ENCODE measurements at regions not wholly inside any gene's neighbourhood (a gene's known extent, or its start where the extent isn't known, plus 50 kb on each side); places are given as distances from the start of the nearest gene placed in this dataset.

DNA sequence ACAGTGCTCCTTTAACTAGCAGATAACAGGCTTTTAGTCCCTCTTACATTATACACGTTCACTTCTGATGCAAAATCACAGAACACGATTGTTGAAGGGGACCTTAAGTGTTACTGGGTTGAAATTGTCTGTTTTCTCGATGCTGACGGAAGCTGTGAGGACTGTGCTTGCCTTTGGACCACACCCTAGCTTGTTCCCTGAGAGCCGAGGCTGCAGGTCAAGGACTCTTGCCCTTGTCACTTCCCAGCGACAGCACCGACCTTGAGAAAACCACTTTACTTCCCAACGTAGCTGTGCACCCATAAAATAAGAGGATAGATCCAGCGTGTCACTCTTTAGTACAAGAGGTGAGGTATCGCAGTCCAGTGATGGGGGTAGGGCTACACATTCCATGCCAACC is 701.0 kb downstream of the DCDC2C start:
- Histone ChIP-seq H3K4me2 (ENCODE audit: low read length) (no peak overlapping the region), H3K9ac (ENCODE audit: low read depth, low read length) (no peak overlapping the region), H3K36me3 (ENCODE audit: insufficient read depth, low read length) (no peaks in the 10 kb centered on the region), H3K9me3 (replicated peaks; ENCODE audit: low read length) (peaks cover 7% of the 10 kb centered on the region), H3K4me3 (ENCODE audit: low read length) (no peak overlapping the region), H3K4me1 (ENCODE audit: control insufficient read depth, insufficient read depth, low read length) (no peaks in the 10 kb centered on the region), H3K27me3 (ENCODE audit: control insufficient read depth, insufficient read depth, low read length) (no peaks in the 10 kb centered on the region)

DNA sequence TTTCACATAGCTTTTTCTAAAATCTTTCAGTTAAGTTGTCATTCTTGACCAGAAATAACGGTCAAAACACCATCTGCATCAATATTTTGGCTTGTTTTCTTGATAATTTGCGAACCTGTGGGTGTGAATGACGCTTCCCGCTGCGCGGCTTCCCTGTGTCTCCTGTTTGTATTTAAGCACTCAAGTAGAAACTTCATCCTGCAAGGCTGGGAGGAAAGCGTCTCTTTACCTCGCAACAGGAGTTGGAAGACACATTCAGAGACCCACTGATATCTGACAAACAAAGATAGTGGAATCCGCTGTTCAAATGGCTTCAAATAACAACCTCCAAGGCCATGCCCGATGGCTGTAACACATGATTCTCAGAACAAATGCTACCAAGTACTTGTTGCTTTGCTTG is 704.9 kb downstream of the DCDC2C start:
- Histone ChIP-seq H3K9me3 (replicated peaks; ENCODE audit: low read length) (peaks cover 19% of the 10 kb centered on the region), H3K4me3 (ENCODE audit: low read length) (no peak overlapping the region), H3K27me3 (ENCODE audit: control insufficient read depth, insufficient read depth, low read length) (no peaks in the 10 kb centered on the region), H3K9ac (ENCODE audit: low read depth, low read length) (no peak overlapping the region), H3K36me3 (ENCODE audit: insufficient read depth, low read length) (no peaks in the 10 kb centered on the region), H3K4me1 (ENCODE audit: control insufficient read depth, insufficient read depth, low read length) (no peaks in the 10 kb centered on the region), H3K4me2 (ENCODE audit: low read length) (no peak overlapping the region)

DNA sequence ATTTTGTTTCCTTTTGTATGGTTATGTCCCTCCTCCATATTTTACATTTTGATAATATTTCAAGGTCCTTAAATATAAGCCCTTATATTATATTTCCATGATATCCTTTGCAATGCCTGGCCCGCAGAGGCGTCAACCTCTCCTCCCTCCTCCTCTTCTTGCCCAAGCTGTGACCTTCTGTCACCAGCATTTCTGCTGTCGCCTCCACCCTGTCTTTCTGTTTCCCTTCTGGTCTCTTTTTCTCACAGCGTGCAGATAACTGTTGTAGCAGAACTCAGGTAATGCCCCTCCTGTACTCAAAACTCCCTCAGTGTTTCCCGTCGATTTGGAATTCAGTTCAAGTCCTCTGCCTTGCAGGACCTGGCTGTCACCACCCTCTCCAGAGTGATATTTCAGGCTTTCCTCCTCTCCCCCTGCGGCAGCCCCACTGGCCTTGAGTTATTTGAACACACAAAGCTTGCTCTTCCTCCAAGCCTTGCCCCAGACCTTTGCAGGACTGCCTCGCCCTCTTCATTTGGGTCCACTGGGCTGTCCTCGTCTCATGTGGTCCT is 709.3 kb downstream of the DCDC2C start:
- no peak overlapping the region for H3K4me3 ChIP-seq (ENCODE audit: low read length)
- no peaks in the 10 kb centered on the region for H3K36me3 ChIP-seq (ENCODE audit: insufficient read depth, low read length)
- H3K4me2 ChIP-seq (ENCODE audit: low read length), result no peak overlapping the region
- H3K9me3 ChIP-seq (replicated peaks; ENCODE audit: low read length), result peaks cover 20% of the 10 kb centered on the region
- H3K9ac ChIP-seq (ENCODE audit: low read depth, low read length), result no peak overlapping the region
- H3K4me1 ChIP-seq (ENCODE audit: control insufficient read depth, insufficient read depth, low read length), result no peaks in the 10 kb centered on the region
- no peaks in the 10 kb centered on the region for H3K27me3 ChIP-seq (ENCODE audit: control insufficient read depth, insufficient read depth, low read length)

DNA sequence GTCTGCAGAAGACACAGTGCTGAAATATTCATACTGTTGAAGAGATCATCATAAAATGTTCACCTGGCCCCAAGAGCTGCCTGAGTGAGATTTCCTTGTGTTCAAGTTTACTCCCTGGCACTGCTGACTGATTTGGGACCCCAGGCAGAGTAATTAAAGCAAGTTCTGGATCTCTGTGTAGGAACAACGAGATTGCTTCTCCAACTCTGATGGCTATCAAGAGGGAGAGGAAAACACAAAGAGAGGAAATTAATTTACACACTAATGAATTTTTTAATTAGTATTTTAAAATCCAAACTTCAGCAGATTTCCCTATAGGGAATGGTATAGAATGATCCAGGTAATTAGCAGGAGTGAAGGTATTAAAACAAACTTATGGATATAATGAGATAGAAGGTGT is 711.8 kb downstream of the DCDC2C start:
- Histone ChIP-seq H3K4me1 (ENCODE audit: control insufficient read depth, insufficient read depth, low read length) (no peaks in the 10 kb centered on the region), H3K9ac (ENCODE audit: low read depth, low read length) (no peak overlapping the region), H3K9me3 (replicated peaks; ENCODE audit: low read length) (peaks cover 21% of the 10 kb centered on the region), H3K27me3 (ENCODE audit: control insufficient read depth, insufficient read depth, low read length) (no peaks in the 10 kb centered on the region), H3K4me2 (ENCODE audit: low read length) (no peak overlapping the region), H3K36me3 (ENCODE audit: insufficient read depth, low read length) (no peaks in the 10 kb centered on the region), H3K4me3 (ENCODE audit: low read length) (no peak overlapping the region)

DNA sequence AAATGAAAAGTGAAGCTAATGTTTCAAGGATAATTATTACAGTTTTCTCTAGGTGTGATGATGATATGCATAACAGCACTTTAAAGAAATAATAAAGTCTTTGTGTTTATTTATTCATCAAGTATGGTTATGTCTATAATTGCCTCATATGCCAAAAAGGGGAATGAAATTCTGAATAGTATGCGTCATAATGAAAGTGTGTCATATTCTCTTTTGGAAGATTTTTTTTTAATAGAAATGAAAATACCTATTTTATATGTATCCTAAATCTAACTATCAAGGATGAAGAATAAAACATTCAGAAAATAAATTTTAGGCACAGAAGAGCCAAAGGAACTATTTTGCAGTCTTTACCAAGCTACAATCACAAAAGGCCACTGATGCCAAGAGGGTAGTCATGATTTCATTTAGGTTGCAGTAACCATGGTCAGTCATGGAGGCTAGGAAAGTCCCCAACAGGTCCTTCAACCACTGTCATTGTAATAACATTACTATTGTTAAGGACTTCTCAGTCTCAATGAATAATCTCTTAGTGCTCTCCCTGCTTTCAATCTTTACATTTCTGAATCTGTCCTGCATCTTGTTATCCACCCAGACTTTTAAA is 712.5 kb downstream of the DCDC2C start:
- Histone ChIP-seq H3K9me3 (replicated peaks; ENCODE audit: low read length) (peaks cover 22% of the 10 kb centered on the region), H3K4me3 (ENCODE audit: low read length) (no peak overlapping the region), H3K9ac (ENCODE audit: low read depth, low read length) (no peak overlapping the region), H3K27me3 (ENCODE audit: control insufficient read depth, insufficient read depth, low read length) (no peaks in the 10 kb centered on the region), H3K36me3 (ENCODE audit: insufficient read depth, low read length) (no peaks in the 10 kb centered on the region), H3K4me1 (ENCODE audit: control insufficient read depth, insufficient read depth, low read length) (no peaks in the 10 kb centered on the region), H3K4me2 (ENCODE audit: low read length) (no peak overlapping the region)

DNA sequence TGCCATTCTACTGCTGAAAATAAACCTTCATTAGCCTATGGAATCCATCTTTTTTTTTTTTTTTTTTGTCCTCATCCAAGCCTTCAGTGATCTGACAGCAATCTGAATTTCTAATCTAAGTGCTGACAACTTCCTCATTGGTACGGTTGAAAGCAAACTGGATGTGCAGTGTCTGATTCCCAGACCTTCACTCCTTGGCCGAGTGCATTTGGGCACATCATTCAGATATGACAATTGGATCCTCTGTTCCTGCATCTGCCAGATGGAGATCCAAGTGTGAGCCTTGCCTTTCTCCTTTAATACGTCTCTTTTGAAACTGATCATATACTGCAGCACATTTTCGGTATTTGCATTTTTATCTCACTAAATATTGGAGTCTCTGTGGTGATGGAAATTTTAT is 713.1 kb downstream of the DCDC2C start:
- H3K4me3 ChIP-seq (ENCODE audit: low read length), result no peak overlapping the region
- H3K9ac ChIP-seq (ENCODE audit: low read depth, low read length), result no peak overlapping the region
- H3K9me3 ChIP-seq (replicated peaks; ENCODE audit: low read length), result peaks cover 22% of the 10 kb centered on the region
- no peaks in the 10 kb centered on the region for H3K4me1 ChIP-seq (ENCODE audit: control insufficient read depth, insufficient read depth, low read length)
- H3K27me3 ChIP-seq (ENCODE audit: control insufficient read depth, insufficient read depth, low read length), result no peaks in the 10 kb centered on the region
- H3K36me3 ChIP-seq (ENCODE audit: insufficient read depth, low read length), result no peaks in the 10 kb centered on the region
- no peak overlapping the region for H3K4me2 ChIP-seq (ENCODE audit: low read length)

DNA sequence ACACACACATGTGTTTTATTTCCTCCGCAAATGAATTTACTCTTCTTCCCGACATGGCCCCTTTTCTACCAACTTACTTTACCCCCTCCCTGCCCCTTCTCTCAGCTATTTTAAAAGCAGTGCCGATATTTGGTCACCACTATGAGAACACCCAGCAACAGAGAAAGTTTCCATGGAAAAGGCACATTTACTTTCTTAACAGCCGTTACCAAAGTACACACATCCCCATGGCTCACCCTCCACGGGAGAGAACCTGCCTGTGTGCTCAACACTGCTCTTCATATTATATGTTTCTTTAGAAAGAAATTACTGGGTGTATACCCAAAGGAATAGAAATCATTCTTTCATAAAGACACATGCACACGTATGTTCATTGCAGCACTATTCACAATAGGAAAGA is 714.4 kb downstream of the DCDC2C start:
- Histone ChIP-seq H3K9me3 (replicated peaks; ENCODE audit: low read length) (peaks cover 15% of the 10 kb centered on the region), H3K27me3 (ENCODE audit: control insufficient read depth, insufficient read depth, low read length) (no peaks in the 10 kb centered on the region), H3K4me2 (ENCODE audit: low read length) (no peak overlapping the region), H3K4me1 (ENCODE audit: control insufficient read depth, insufficient read depth, low read length) (no peaks in the 10 kb centered on the region), H3K9ac (ENCODE audit: low read depth, low read length) (no peak overlapping the region), H3K4me3 (ENCODE audit: low read length) (no peak overlapping the region), H3K36me3 (ENCODE audit: insufficient read depth, low read length) (no peaks in the 10 kb centered on the region)

DNA sequence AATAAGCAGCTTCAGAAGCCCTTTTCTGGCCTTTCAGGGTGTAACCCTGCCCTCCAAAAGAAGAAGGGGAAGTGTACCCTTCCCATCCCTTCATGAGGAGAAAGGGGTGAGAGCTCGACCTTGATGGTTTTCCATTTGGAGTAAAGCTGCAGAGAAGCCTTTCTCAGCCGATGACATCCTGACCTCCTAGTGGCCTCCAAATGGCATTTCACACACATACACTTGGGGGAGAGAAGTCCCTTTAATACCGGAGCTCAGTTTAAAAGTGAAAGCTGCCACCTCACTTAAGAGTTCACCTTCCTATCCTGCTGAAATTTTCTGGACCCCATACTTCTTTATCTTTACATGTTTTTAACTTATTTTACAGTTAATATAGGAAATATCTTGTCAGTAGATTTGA is 716.7 kb downstream of the DCDC2C start:
- peaks cover 12% of the 10 kb centered on the region for H3K9me3 ChIP-seq (replicated peaks; ENCODE audit: low read length)
- H3K9ac ChIP-seq (ENCODE audit: low read depth, low read length), result no peak overlapping the region
- H3K4me2 ChIP-seq (ENCODE audit: low read length), result no peak overlapping the region
- H3K4me1 ChIP-seq (ENCODE audit: control insufficient read depth, insufficient read depth, low read length), result no peaks in the 10 kb centered on the region
- H3K36me3 ChIP-seq (ENCODE audit: insufficient read depth, low read length), result no peaks in the 10 kb centered on the region
- no peak overlapping the region for H3K4me3 ChIP-seq (ENCODE audit: low read length)
- H3K27me3 ChIP-seq (ENCODE audit: control insufficient read depth, insufficient read depth, low read length), result no peaks in the 10 kb centered on the region

DNA sequence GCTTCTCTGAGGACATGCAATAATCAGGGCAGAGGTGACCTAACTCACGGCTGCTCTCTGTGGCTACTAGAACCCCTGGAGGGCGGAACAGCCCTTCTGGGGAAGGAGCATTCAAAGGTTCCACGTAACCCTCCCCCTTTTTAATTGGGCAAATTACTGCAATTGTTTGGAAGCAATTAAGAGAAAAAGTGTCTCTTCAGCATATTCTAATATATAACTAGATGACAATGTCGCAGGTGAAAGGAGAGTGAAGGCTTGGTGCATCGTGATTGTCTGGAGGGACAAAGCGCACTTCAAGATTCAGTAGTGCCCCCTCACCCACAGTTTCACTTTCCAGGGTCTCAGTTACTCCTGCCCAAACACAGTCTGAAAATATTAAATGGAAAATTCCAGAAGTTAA is 720.8 kb downstream of the DCDC2C start:
- Histone ChIP-seq H3K4me1 (ENCODE audit: control insufficient read depth, insufficient read depth, low read length) (no peaks in the 10 kb centered on the region), H3K4me2 (ENCODE audit: low read length) (no peak overlapping the region), H3K4me3 (ENCODE audit: low read length) (no peak overlapping the region), H3K27me3 (ENCODE audit: control insufficient read depth, insufficient read depth, low read length) (no peaks in the 10 kb centered on the region), H3K9ac (ENCODE audit: low read depth, low read length) (no peak overlapping the region), H3K9me3 (replicated peaks; ENCODE audit: low read length) (peaks cover 8% of the 10 kb centered on the region), H3K36me3 (ENCODE audit: insufficient read depth, low read length) (no peaks in the 10 kb centered on the region)

DNA sequence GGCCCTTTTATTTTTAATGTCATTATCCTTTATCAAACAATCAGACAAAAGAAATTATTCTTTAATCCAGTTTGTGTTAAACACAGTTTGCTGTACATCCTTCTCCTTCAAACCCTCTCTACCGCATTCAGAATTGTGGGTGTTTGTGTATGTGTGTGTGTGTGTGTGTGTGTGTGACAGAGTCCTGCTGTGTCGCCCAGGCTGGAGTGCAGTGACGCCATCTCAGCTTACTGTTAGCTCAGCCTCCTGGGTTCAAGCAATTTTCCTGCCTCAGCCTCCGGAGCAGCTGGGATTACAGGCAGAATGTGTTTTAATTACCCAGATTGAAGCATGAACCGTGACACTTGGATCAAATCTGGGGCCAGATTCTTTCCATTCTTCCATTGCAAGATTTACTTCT is 723.7 kb downstream of the DCDC2C start:
- H3K4me3 ChIP-seq (ENCODE audit: low read length), result no peak overlapping the region
- no peaks in the 10 kb centered on the region for H3K4me1 ChIP-seq (ENCODE audit: control insufficient read depth, insufficient read depth, low read length)
- no peaks in the 10 kb centered on the region for H3K36me3 ChIP-seq (ENCODE audit: insufficient read depth, low read length)
- H3K27me3 ChIP-seq (ENCODE audit: control insufficient read depth, insufficient read depth, low read length), result no peaks in the 10 kb centered on the region
- H3K9me3 ChIP-seq (replicated peaks; ENCODE audit: low read length), result peaks cover 4% of the 10 kb centered on the region
- no peak overlapping the region for H3K4me2 ChIP-seq (ENCODE audit: low read length)
- no peak overlapping the region for H3K9ac ChIP-seq (ENCODE audit: low read depth, low read length)

DNA sequence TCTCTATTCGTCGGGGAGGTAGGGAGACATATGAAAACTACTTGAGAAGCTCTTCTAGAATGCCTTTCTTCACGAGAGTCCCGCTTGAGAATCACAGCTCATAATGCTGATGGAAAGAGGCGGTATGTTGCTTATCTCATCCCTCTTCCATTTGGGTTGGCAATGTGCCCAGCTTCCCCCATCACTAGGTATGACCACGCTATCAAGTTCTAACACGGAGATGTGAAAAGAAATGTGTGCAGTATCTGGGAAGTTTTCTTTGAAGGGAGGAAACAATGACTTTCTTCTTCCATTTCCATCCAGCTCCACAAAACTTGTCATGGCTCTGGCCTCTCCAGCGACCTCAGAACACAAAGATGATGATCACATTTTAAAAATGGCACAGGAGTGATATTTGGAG is 742.4 kb downstream of the DCDC2C start:
- no peak overlapping the region for H3K9ac ChIP-seq (ENCODE audit: low read depth, low read length)
- H3K27me3 ChIP-seq (ENCODE audit: control insufficient read depth, insufficient read depth, low read length), result no peaks in the 10 kb centered on the region
- H3K4me2 ChIP-seq (ENCODE audit: low read length), result no peak overlapping the region
- H3K4me3 ChIP-seq (ENCODE audit: low read length), result no peak overlapping the region
- no peaks in the 10 kb centered on the region for H3K36me3 ChIP-seq (ENCODE audit: insufficient read depth, low read length)
- H3K4me1 ChIP-seq (ENCODE audit: control insufficient read depth, insufficient read depth, low read length), result no peaks in the 10 kb centered on the region
- H3K9me3 ChIP-seq (replicated peaks; ENCODE audit: low read length), result peaks cover 8% of the 10 kb centered on the region

DNA sequence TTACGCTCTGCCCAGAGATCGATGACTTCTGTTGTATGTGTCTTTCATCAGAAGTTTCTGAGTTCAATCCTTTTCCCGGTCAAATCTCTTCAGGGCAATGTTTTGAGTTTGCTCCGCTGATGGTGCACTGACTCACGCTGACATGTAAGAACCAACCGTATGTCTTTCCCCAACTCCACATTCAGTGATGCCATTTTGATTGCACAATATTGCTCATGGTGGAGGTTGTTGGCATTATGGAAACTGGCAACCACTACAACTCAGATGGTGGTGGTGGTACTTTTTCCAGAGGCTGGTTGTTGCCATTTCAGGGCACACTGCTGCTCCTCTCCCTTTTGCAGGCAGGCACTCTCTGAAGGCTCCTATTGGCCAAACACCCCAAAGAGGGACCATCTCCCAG is 751.5 kb downstream of the DCDC2C start:
- H3K4me3 ChIP-seq (ENCODE audit: low read length), result no peak overlapping the region
- no peaks in the 10 kb centered on the region for H3K4me1 ChIP-seq (ENCODE audit: control insufficient read depth, insufficient read depth, low read length)
- no peak overlapping the region for H3K4me2 ChIP-seq (ENCODE audit: low read length)

More for the DNA sequence above, 751.5 kb downstream of the DCDC2C start:
- Histone ChIP-seq H3K9me3 (replicated peaks; ENCODE audit: low read length) (peaks cover 5% of the 10 kb centered on the region), H3K27me3 (ENCODE audit: control insufficient read depth, insufficient read depth, low read length) (no peaks in the 10 kb centered on the region), H3K36me3 (ENCODE audit: insufficient read depth, low read length) (no peaks in the 10 kb centered on the region), H3K9ac (ENCODE audit: low read depth, low read length) (no peak overlapping the region)

Data from skeletal muscle satellite cell (primary cell).